HG02840 (cell line): ENCODE measurements at regions not wholly inside any gene's neighbourhood (a gene's known extent, or its start where the extent isn't known, plus 50 kb on each side); places are given as distances from the start of the nearest gene placed in this dataset.
A peak's percentile ranks its signal among the peaks of the same experiment; 100 is the strongest.

Source experiments
- ATAC-seq: cut with Tn5 transposase; IDR thresholded peaks from one replicate; pipeline ENCODE4 v1.9.1; 2021; ENCODE audit warnings: mild to moderate bottlenecking, moderate library complexity, moderate number of reproducible peaks; ENCODE audit not compliant: unreplicated experiment, low FRiP score

GRCh38 chr18:31246460-31246859 lies 71.5 kb upstream of the DSG1 start:
- no peak for ATAC-seq

GRCh38 chr18:31247574-31248199 lies 70.3 kb upstream of the DSG1 start:
- no peak for ATAC-seq

GRCh38 chr18:31248783-31249521 lies 69.0 kb upstream of the DSG1 start:
- no peak for ATAC-seq

GRCh38 chr18:31250902-31251301 lies 67.1 kb upstream of the DSG1 start:
- no peak for ATAC-seq

GRCh38 chr18:31252522-31252921 lies 65.4 kb upstream of the DSG1 start:
- ATAC-seq: no peak

GRCh38 chr18:31255953-31256352 lies 62.0 kb upstream of the DSG1 start:
- no peak for ATAC-seq

GRCh38 chr18:31258789-31259188 lies 59.2 kb upstream of the DSG1 start:
- ATAC-seq: no peak

- no peak for ATAC-seq
Measured at GRCh38 chr18:31261792-31262582, 56.0 kb upstream of the DSG1 start.

- ATAC-seq: peak; percentile 74
Measured at GRCh38 chr18:31267823-31268481, 50.0 kb upstream of the DSG1 start.
